ENCODE measurements at regions not wholly inside any gene's neighbourhood (a gene's known extent, or its start where the extent isn't known, plus 50 kb on each side); places are given as distances from the start of the nearest gene placed in this dataset.

DNA sequence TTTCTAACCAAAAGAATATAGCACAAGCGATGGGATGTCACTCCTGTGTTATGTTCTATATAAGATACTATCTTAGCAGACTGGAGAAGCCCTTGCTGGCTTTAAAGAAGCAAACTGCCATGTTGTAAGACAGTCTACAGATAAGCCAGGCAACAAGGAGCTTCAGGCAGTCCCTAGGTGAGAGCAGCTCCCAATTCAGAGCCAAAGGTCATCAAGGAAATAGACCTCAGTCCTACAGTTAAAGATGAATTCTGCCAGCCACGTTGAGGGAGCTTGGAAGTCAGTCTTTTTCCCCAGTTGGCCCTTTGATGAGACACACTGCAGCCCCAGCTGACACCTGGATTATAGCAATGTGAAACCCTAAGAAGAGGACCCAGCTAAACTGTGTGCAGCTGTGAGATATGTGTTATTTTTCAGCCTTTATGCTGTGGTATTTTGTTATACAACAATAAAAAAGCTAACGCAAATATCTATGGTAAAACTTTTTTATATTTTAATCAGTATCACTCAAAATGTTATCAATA is 102.5 kb upstream of the AKAP13 start:
- TF ChIP-seq HNF4A (conservative IDR thresholded peaks at IDR 0.05) (no peak), EGR1 (IDR thresholded peaks at IDR 0.05; ENCODE audit: low read depth in 2 of 2) (no peak), RXRA (IDR thresholded peaks at IDR 0.05) (no peak), JUND (IDR thresholded peaks at IDR 0.05) (no peak), TAF1 (conservative IDR thresholded peaks at IDR 0.05) (no peak), FOXA2 (IDR thresholded peaks at IDR 0.05) (no peak), SP1 (IDR thresholded peaks at IDR 0.05) (no peak), GABPA (IDR thresholded peaks at IDR 0.05 in 1 of 2, conservative IDR thresholded peaks at IDR 0.05 in 1 of 2) (no peak), FOXA1 (IDR thresholded peaks at IDR 0.05) (no peak)
- TF ChIP-seq, protein P1, sequence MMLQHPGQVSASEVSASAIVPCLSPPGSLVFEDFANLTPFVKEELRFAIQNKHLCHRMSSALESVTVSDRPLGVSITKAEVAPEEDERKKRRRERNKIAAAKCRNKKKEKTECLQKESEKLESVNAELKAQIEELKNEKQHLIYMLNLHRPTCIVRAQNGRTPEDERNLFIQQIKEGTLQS (IDR thresholded peaks at IDR 0.05) = no peak
- TF ChIP-seq, protein P2, sequence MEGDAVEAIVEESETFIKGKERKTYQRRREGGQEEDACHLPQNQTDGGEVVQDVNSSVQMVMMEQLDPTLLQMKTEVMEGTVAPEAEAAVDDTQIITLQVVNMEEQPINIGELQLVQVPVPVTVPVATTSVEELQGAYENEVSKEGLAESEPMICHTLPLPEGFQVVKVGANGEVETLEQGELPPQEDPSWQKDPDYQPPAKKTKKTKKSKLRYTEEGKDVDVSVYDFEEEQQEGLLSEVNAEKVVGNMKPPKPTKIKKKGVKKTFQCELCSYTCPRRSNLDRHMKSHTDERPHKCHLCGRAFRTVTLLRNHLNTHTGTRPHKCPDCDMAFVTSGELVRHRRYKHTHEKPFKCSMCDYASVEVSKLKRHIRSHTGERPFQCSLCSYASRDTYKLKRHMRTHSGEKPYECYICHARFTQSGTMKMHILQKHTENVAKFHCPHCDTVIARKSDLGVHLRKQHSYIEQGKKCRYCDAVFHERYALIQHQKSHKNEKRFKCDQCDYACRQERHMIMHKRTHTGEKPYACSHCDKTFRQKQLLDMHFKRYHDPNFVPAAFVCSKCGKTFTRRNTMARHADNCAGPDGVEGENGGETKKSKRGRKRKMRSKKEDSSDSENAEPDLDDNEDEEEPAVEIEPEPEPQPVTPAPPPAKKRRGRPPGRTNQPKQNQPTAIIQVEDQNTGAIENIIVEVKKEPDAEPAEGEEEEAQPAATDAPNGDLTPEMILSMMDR (IDR thresholded peaks at IDR 0.05; ENCODE audit: low read depth, low read length, missing input control) = no peak

DNA sequence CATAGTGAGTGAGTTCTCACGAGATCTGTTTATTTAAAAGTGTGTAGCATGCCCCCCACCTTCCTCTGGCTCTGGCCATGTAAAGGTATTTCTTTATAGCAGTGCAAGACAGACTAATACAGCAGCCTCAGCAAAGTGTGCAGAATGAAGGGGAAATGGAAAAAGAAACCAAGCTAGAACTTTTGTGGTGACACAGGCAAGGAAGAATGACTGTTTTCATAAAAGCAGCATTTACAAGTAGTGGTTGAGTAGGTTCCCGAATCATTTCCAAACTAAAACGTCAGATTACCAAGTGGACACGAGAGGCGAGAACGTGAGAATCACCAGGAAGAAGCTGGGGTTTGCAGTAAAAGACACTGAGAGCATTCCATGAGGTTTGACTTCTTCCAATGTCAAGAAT is 100.2 kb upstream of the AKAP13 start:
- no peak overlapping the region for H3K27ac ChIP-seq (ENCODE audit: low read depth in 1 of 2, low read length in 2 of 2)
- H3K27me3 ChIP-seq (ENCODE audit: control insufficient read depth in 4 of 4, insufficient read depth in 4 of 4, low read length in 3 of 4) = no peaks in the 10 kb centered on the region
- H3K4me1 ChIP-seq (ENCODE audit: control insufficient read depth in 4 of 4, insufficient read depth in 4 of 4, low read length in 3 of 4) = no peaks in the 10 kb centered on the region
- H3K4me3 ChIP-seq (ENCODE audit: low read depth in 1 of 3, low read length in 3 of 3) = no peak overlapping the region
- H3K36me3 ChIP-seq (ENCODE audit: control insufficient read depth in 4 of 4, insufficient read depth in 3 of 4, low read depth in 1 of 4, low read length in 3 of 4) = no peaks in the 10 kb centered on the region
- TF ChIP-seq, protein P2 (IDR thresholded peaks at IDR 0.05; ENCODE audit: low read depth, low read length, missing input control) = no peak
- TF ChIP-seq HNF4G (IDR thresholded peaks at IDR 0.05) (no peak), RAD21 (IDR thresholded peaks at IDR 0.05) (no peak), JUND (IDR thresholded peaks at IDR 0.05) (no peak), TAF1 (conservative IDR thresholded peaks at IDR 0.05) (no peak), GABPA (IDR thresholded peaks at IDR 0.05 in 1 of 2, conservative IDR thresholded peaks at IDR 0.05 in 1 of 2) (no peak), EGR1 (IDR thresholded peaks at IDR 0.05; ENCODE audit: low read depth in 2 of 2) (no peak), HNF4A (conservative IDR thresholded peaks at IDR 0.05) (no peak), SP1 (IDR thresholded peaks at IDR 0.05) (no peak), RXRA (IDR thresholded peaks at IDR 0.05) (no peak)
- TF ChIP-seq, protein P3, sequence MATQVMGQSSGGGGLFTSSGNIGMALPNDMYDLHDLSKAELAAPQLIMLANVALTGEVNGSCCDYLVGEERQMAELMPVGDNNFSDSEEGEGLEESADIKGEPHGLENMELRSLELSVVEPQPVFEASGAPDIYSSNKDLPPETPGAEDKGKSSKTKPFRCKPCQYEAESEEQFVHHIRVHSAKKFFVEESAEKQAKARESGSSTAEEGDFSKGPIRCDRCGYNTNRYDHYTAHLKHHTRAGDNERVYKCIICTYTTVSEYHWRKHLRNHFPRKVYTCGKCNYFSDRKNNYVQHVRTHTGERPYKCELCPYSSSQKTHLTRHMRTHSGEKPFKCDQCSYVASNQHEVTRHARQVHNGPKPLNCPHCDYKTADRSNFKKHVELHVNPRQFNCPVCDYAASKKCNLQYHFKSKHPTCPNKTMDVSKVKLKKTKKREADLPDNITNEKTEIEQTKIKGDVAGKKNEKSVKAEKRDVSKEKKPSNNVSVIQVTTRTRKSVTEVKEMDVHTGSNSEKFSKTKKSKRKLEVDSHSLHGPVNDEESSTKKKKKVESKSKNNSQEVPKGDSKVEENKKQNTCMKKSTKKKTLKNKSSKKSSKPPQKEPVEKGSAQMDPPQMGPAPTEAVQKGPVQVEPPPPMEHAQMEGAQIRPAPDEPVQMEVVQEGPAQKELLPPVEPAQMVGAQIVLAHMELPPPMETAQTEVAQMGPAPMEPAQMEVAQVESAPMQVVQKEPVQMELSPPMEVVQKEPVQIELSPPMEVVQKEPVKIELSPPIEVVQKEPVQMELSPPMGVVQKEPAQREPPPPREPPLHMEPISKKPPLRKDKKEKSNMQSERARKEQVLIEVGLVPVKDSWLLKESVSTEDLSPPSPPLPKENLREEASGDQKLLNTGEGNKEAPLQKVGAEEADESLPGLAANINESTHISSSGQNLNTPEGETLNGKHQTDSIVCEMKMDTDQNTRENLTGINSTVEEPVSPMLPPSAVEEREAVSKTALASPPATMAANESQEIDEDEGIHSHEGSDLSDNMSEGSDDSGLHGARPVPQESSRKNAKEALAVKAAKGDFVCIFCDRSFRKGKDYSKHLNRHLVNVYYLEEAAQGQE (IDR thresholded peaks at IDR 0.05) = no peak
- TF ChIP-seq, protein P4, sequence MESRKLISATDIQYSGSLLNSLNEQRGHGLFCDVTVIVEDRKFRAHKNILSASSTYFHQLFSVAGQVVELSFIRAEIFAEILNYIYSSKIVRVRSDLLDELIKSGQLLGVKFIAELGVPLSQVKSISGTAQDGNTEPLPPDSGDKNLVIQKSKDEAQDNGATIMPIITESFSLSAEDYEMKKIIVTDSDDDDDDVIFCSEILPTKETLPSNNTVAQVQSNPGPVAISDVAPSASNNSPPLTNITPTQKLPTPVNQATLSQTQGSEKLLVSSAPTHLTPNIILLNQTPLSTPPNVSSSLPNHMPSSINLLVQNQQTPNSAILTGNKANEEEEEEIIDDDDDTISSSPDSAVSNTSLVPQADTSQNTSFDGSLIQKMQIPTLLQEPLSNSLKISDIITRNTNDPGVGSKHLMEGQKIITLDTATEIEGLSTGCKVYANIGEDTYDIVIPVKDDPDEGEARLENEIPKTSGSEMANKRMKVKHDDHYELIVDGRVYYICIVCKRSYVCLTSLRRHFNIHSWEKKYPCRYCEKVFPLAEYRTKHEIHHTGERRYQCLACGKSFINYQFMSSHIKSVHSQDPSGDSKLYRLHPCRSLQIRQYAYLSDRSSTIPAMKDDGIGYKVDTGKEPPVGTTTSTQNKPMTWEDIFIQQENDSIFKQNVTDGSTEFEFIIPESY (IDR thresholded peaks at IDR 0.05) = no peak
- TF ChIP-seq, protein P1 (IDR thresholded peaks at IDR 0.05) = no peak
- H3K9me3 ChIP-seq (ENCODE audit: control insufficient read depth in 4 of 4, low read length in 3 of 4) = no peaks in the 10 kb centered on the region
- DNase-seq (ENCODE audit: low spot score) = no peak
- no peak overlapping the region for H3K9ac ChIP-seq (ENCODE audit: low read depth in 1 of 2, low read length in 2 of 2)
- WGBS = 84% methylated on average over 6 of the region's 6 CpGs

More for the DNA sequence above, 102.5 kb upstream of the AKAP13 start:
- no peak for DNase-seq (ENCODE audit: low spot score)
- H3K9me3 ChIP-seq (ENCODE audit: control insufficient read depth in 4 of 4, low read length in 3 of 4) = no peaks in the 10 kb centered on the region
- no peaks in the 10 kb centered on the region for H3K4me1 ChIP-seq (ENCODE audit: control insufficient read depth in 4 of 4, insufficient read depth in 4 of 4, low read length in 3 of 4)
- no peak overlapping the region for H3K27ac ChIP-seq (ENCODE audit: low read depth in 1 of 2, low read length in 2 of 2)
- 90% methylated on average over 3 of the region's 3 CpGs for WGBS
- no peaks in the 10 kb centered on the region for H3K27me3 ChIP-seq (ENCODE audit: control insufficient read depth in 4 of 4, insufficient read depth in 4 of 4, low read length in 3 of 4)
- no peak overlapping the region for H3K4me3 ChIP-seq (ENCODE audit: low read depth in 1 of 3, low read length in 3 of 3)
- H3K9ac ChIP-seq (ENCODE audit: low read depth in 1 of 2, low read length in 2 of 2) = no peak overlapping the region
- no peaks in the 10 kb centered on the region for H3K36me3 ChIP-seq (ENCODE audit: control insufficient read depth in 4 of 4, insufficient read depth in 3 of 4, low read depth in 1 of 4, low read length in 3 of 4)
